ENCODE measurements at regions not wholly inside any gene's neighbourhood (a gene's known extent, or its start where the extent isn't known, plus 50 kb on each side); places are given as distances from the start of the nearest gene placed in this dataset.
"Not testable (repeated sequence)": the region's sequence is repeated elsewhere in the genome, so short reads cannot be mapped to it uniquely, and the experiment has no call there.

DNA sequence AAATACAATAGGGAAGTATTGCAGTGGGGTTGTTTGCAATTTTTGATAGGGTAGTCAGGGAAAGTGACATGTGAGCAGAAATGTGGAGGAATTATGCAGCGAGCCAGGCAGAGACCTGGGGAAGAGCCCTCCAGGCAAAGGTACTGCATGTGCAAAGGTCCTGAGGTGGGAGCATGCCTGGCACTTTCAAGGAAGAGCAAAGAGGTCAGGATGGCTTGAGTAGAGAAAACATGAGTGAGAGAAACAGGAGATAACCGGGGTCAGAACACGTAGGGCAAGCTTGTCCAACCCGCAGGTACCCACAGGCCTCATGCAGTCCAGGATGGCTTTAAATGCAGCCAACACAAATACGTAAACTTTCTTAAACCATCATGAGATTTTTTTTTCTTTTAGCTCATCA lies 71.0 kb downstream of the COQ2 start:
- no peak for ATAC-seq
- intact Hi-C loops (cut with DNase I, micrococcal nuclease) = no loop called here
- DNase-seq = no peak

DNA sequence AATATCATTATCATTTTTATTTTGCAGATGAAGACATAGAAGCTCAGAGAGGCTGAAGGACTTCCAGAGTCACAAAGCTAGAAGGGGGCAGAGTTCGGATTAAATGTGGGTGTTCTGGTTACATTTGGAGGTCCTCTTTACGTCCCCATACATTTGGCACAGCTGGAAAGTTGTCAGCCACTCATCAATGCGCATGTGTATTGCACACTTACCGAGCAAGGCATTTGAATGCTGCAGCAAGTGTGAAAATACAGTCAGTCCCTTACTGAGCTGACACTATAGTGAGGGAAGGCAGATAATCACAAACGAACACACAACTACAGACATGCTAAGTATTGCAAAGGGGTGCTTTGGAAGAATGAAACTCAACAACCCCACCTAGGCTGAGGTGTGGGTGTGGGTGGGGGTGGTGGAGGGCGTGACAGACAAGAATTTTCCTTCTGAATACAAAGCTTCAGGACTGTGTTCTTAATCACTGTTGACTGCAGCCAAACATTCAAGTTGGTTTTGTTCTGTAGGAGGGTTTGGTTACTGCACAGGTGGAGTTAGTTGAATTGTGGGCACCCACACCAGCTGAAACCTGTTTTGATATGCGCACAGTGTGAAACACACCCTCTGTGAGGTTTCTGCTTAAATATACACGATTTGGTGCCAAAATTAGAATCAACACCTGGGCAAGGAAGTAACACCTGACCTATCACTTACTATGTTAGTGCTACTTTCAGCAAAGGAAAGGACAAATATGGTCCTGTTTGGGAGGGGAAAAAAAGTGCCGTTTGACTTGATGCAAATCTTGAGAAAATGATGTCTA lies 72.4 kb downstream of the COQ2 start:
- DNase-seq (peak; percentile 50 to 72), ATAC-seq (peak; percentile 72)
- intact Hi-C loops (cut with DNase I, micrococcal nuclease) = no loop called here

DNA sequence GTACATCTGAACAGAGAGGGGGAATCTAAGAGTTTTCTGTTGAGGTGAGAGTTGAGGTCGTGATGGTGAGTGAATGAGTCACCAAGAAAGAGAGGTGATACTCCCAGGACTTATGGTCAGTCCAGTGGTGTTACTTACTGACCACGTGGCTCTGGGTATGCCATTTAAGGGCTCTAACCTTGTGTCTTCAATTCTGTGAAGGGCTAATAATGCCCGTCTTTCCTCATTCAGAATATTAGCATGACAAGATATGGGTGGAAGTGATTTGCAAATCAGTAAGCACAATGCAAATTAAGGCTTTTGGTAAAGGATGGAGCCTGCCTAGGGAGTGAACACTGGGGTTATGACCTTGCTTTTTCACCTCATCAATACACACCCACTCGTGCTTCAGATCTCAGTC lies 75.2 kb downstream of the COQ2 start:
- DNase-seq = no peak
- no peak for ATAC-seq

DNA sequence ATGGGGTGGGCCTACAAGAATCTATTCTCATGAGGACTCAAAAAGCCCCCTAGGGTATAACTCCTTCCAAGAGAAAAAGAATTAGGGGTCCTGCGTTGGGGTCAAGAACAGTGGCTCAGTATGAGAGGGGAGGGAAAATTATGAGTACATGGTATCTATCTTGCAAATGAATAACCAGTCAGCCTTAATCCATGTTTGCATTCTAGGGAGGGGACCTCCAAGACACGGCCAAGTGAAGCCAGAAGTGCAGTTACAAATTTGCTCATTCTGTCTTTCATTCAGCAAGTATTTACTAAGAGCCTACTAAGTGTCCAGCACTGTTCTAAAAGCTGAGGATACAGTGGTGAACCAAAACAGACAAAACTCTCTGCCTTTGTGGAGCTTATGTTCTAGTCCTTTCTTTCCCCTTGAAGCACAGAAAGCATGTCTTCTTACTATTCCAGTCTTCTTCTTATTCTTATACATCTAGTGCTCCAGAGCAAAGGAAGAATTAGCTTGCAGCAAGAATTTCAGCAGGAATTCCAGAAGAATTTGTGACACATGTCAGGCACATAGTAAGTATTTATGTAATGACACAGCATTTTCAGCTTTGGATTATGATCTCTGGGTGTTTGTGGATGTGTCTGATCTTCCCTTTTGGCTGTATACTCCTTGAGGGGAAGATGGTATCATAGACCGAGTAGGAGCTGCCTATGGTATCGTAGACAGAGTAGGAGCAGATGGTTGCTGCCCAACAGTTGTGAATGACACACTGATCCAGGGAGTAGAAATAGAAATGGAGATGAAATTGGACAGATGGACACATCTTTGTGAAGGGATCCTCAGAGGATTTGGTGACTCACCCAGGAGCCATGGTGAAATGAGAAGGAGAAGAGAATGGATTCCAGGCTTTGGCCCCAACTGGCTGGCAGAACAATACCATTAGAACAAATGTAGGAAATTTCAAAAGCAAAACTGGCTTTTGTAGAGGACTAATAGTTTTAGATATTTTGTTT lies 75.9 kb downstream of the COQ2 start:
- intact Hi-C loops (cut with DNase I, micrococcal nuclease) = no loop called here
- DNase-seq (peak in 1 of 2 donors; percentile 37), ATAC-seq (peak; percentile 71)

More for the DNA sequence above, 75.2 kb downstream of the COQ2 start:
- intact Hi-C loops (cut with DNase I, micrococcal nuclease) = no loop called here

DNA sequence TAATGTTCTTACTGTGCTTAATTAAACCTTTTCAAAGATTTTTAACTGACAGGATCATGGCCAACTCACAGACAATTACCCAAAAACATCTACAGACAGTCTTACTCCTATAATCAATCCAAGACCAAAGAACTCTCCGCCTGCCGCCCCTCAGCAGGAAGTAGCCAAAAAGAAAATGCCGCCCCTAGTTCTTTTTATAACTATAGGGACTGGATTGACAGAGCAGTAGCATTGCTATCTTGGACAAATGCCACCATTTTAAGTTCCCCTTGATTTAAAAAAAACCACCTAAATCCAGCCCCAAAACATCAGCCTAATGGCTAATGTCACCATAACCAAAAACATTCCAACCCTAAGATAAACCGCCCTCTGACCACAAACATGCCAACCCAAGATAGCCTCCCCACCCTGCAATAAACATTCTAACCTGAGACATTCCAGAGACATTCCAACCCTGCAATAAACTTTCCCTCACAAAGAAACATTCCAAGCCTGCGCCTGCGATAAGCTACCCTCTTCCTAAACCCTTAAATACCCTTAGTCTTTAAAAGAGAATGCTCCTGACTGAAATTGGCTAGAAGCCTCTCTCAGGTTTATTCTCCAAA lies 77.0 kb downstream of the COQ2 start:
- DNase-seq (peak in 1 of 2 donors; percentile 47), ATAC-seq (peak; percentile 75)
- intact Hi-C loops (cut with DNase I, micrococcal nuclease) = no loop called here

DNA sequence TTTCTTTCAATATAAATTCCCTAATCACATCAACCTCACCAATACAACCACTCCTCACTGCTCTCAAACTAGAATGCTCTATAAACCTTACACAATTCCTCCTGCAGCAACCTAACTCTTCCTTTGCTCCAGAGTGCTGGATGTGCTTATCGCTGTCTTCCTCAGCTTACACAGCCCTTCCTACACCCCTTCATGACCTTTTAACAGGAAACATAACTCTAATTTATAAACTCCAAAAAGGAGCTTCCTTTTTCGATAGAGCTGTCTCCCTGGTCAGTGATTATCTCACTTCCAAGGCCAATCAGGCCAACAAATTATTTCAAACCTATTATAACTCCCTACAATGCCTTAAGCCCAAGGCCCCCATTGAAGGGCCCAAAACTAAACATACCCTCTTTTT lies 78.8 kb downstream of the COQ2 start:
- no peak for DNase-seq
- ATAC-seq = no peak
- intact Hi-C loops (cut with DNase I, micrococcal nuclease) = no loop called here

DNA sequence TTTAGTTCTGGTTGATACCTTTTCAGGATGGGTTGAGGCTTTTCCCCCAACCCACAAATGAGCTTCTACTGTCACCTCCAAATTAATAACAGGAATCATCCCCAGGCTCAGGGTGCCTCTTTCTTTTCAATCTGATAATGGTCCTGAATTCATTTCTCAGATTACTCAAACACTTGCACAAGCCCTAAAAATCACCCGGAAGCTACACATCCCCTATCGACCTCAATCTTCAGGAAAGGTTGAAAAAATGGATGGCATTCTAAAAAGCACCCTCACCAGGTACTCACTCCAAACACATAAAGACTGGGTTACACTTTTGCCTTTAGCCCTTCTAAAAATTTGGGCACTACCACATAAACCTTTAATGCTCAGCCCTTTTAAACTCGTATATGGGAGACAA lies 79.9 kb downstream of the COQ2 start:
- ATAC-seq (no peak), DNase-seq (no peak)
- intact Hi-C loops (cut with DNase I, micrococcal nuclease) = no loop called here

DNA sequence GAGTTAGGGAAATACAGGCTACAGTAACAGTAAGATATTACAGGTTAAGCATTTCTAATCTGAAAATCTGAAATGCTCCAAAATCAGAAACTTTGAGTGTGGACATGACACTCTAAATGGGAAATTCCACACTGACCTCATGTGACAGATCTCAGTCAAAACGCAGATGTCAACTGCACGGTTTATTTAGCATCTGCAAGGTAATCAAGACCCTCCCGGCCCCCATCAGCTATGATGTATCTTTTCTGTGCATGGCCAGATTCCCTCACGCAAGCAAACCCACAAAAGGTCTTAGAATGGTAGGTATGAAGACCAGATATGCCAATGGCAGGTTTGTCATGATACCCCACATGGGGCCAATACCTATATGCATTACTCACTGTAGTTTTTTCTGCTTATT lies 82.8 kb downstream of the COQ2 start:
- intact Hi-C loops (cut with DNase I, micrococcal nuclease) = no loop called here
- ATAC-seq = no peak
- DNase-seq = no peak

DNA sequence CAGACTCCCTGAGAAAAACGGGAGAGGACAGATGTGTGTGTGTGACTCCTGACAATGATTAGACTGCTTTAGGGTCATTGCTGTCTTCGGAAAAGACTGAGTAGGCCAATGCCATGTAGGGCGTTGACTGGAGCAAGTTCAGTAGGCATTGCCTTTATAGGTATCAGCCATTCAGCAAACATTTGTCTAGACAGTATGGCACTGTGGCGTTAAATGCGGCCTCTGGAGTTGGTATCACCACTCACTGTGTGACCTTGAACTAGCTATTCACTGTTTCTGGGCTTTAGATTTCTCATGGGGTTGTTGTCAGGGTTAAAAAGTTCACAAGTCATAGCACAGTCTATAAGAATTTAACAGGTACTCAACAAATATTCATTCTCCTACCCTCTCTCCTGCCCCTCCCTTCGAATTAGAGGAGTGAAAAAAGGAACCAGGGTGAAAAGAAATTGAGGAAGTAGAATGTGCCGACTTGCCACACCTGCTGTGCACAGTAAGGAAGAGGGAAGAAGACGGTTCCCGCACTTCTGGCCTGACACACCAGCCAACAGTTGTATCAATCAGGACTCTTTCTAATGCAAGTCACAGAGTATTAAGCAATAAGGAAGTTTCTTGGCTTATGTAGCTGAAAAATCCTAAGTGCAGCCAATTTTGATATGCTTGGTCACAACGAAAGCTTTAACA lies 83.2 kb upstream of the PLAC8 start:
- intact Hi-C loops (cut with DNase I, micrococcal nuclease) = no loop called here
- DNase-seq (peak; percentile 66 to 88), ATAC-seq (peak; percentile 90)

DNA sequence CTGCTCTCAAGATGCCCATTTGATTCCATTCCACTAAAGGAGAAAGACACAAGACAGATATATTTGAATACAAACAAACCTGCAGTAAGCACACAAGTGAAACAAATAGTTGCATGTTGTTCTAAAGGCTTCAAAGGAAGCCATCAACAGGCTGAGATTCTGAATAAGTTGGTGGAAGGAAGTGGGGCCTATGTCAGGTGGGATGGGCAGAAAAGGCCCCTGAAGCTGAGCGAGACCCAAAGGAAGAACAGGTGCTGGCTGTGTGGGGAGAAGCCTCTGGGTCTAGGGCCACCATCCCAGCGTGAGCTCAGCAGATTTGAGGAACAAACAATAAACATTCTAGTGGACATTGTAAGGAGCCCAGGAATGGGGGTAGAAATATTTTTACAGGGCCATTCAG lies 82.4 kb upstream of the PLAC8 start:
- intact Hi-C loops (cut with DNase I, micrococcal nuclease) = no loop called here

DNA sequence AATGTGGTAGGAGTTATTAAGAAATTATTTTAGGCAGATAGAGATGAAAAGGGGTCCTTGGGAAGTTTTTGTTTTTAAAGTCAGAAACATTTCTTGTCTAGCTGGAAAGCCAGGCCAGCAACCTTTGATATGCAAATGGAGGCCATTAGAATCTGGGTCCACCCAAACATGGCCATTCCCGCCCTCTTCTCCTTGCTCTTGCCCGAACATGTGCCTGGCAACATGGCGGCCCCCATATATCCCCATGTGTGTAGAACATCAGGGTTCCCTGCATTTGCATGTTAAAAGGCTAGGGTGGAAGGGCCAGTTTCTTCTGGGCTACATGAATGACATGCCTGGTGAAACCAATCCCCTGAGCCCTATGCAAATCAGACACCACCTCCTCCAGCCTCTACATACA lies 80.7 kb upstream of the PLAC8 start:
- ATAC-seq = no peak
- intact Hi-C loops (cut with DNase I, micrococcal nuclease) = no loop called here
- DNase-seq = no peak

More for the DNA sequence above, 82.4 kb upstream of the PLAC8 start:
- ATAC-seq = no peak
- no peak for DNase-seq

DNA sequence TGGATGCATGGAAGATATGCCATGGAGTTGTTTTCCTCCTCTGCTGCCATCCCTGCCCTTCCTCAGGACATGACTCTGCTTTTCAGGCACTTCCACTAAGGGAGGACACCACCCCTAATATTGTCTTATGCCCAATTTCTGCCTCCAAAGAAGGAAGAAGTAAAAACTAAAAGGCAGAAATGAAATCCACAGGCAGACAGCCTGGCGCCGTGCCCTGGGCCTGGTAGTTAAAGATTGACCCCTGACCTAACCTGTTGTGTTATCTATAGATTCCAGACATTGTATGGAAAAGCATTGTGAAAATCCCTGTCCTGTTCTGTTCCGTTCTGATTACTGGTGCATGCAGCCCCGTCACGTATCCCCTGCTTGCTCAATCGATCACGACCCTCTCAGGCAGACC lies 80.1 kb upstream of the PLAC8 start:
- intact Hi-C loops (cut with DNase I, micrococcal nuclease); ATAC-seq: not testable (repeated sequence)
- DNase-seq = peak; percentile 48 to 75

DNA sequence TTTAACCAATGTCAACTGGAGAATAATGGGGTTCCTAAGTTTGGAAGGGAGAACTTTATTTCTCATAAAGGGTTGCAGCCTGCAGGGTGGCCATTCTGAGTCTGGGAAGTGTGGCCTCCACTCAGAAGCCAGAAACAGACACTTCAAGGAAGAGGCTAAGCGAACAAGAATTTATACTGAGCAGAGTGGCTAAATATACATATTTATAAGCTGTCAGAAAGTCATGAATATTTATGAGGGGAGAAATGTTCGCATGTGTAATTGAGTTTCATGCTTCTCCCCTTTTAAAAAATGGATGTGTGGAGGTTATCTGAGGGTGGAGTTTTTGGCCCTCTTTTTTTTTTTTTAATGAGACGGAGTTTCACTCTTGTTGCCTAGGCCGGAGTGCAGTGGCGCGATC lies 78.1 kb upstream of the PLAC8 start:
- ATAC-seq = no peak
- intact Hi-C loops (cut with DNase I, micrococcal nuclease) = no loop called here

DNA sequence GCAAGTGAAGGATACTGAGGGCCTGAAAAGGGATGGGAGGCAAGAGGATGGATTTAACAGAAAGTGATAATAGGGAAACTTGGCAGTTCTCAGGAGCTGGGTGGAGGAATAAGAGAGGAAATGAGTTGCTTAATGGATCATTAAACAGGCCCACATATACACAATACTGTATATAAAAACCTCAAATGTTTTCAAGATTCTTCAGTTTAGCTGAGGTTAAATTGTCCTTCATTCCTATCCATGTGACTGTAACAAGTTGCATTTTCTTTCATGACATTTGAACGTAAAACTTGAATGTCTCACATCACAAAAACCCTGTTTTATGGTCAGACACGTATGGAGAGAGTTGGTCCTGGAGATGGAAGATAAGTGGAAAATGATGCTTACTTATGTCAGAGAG lies 76.5 kb upstream of the PLAC8 start:
- DNase-seq = no peak
- intact Hi-C loops (cut with DNase I, micrococcal nuclease) = no loop called here
- no peak for ATAC-seq

More for the DNA sequence above, 78.1 kb upstream of the PLAC8 start:
- DNase-seq = no peak

DNA sequence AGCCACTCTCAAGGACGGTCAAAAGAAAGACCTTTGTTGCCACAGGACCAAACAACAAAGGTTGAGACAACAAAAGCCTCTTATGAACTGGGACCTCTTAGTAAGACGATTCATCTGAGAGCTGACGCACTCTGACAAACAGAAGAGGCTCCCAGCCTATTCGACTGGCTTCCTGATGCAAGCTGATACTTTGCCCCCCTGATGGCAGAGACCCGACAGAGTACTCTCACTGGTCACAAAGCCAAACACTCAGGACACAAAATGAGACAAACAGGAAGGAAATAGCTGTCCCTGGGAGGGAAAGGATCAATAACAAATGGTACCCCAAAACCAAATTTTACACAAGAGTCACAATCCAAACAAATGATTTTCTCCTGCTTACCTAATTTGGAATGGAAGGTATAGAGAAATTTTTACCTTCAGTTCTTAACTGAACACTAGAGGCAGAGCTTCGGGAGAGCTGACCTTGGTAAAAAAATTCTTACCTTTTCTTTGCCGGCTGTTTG lies 75.2 kb upstream of the PLAC8 start:
- intact Hi-C loops (cut with DNase I, micrococcal nuclease) = no loop called here
- DNase-seq = no peak
- ATAC-seq = no peak

DNA sequence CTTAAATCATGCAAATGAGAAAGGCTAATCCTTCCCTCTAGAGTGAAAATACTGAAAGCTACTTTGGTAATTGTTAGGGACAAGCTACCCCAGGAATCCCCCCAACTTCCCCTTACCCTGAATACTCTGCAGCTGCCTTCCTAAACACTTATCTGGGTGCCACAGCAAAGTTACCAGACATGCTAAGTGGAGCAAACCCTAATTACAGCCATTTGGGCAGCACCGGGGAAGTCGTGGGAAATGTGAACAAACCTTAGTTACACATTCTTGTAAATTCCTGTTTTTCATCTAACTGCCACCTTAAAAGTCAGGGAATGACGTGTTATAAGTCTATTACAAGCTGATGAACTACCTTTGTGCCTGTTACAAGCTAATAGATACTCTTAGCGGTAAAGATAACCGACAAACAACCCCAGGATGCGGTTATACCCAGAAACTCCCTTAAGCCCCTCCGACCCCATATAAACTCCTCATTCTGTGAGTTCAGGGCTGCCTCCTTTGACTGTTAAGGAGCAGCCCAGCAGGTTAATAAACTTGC lies 66.0 kb upstream of the PLAC8 start:
- ATAC-seq (no peak), DNase-seq (no peak)
- intact Hi-C loops (cut with DNase I, micrococcal nuclease) = no loop called here

DNA sequence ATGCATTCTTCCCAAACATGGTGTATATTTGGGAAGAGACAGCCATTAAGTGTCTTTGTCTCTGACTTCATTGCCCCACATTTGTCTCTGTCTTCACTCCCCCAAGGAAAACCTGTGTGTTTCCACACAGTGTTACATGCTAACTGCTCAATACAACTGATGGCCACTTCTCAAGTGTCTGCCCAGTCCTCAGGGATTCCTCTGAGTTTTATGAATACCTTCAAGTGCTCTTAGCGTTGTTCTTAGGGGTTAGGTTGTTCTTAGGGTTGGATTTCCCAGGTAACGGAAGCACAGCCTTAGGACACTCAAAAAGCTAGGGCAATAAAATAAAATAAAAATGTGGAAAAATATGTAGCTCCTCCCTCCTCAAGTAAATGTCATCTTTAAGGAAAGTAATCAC lies 64.7 kb upstream of the PLAC8 start:
- intact Hi-C loops (cut with DNase I, micrococcal nuclease) = no loop called here
- no peak for DNase-seq
- ATAC-seq = no peak

DNA sequence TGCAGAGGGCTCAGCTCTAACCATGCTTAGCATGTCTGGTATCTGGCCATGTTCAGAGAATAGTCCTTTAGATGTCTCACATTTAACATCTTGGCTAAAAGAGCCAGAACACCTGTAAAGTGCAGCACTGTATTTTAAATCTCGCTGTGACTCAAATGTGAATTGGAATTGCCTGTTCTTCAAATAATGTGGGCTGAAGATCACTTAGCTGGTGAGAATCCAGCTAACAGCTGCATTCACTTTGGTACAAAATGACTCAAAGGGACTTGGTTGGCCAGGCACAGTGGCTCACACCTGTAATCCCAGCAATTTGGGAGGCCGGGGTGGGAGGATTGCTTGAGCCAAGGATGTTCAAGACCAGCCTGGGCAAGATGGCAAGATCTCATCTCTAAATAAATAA lies 63.5 kb upstream of the PLAC8 start:
- DNase-seq (no peak), ATAC-seq (no peak)
- intact Hi-C loops (cut with DNase I, micrococcal nuclease) = no loop called here

DNA sequence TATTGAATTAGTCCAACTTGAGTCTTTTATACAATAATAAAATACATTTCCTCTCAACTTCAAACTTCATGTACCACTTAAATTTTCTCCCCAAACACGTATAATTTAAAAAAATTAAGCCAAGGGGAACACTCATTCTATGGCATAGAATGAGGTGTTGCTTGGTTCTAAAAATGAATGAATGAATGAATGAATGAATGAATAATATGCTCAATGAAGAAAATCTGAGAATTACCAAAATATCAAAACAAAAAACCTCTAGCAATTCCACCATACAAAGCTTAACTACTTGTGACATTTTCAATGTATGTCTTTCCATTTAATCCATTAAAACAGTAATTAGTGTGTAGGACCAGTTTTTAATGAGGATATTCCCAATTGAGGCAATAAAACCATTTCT lies 62.7 kb upstream of the PLAC8 start:
- intact Hi-C loops (cut with DNase I, micrococcal nuclease) = no loop called here
- no peak for DNase-seq
- ATAC-seq = no peak
